ENCODE measurements at regions not wholly inside any gene's neighbourhood (a gene's known extent, or its start where the extent isn't known, plus 50 kb on each side); places are given as distances from the start of the nearest gene placed in this dataset.

DNA sequence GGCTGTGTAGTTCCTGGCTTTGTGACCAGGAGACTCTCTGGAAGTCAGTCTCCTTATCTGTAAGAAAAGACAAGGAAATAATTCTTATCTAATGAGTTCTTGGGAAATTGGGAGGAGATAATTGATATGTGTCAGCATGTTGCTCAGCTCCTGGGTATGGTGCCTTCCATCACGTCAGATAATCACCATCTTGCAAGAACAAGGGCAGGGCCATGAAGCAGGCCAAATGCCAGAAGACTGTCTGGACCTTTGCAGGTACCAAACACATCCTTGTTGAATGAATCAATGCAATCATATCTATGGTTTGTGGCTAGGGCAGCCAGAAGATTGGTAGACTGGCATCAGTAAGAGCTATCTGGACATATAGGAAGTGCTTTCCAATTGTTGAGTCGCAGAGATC is 473.5 kb downstream of the TNS1 start:
- TF ChIP-seq ZNF384 (IDR thresholded peaks at IDR 0.05) (no peak), SP1 (IDR thresholded peaks at IDR 0.05) (no peak), L3MBTL2 (conservative IDR thresholded peaks at IDR 0.05) (no peak), FOXM1 (IDR thresholded peaks at IDR 0.05; ENCODE audit: borderline replicate concordance) (no peak), FOXK2 (IDR thresholded peaks at IDR 0.05) (no peak), ELF4 (IDR thresholded peaks at IDR 0.05) (no peak), SUZ12 (IDR thresholded peaks at IDR 0.05) (no peak), FOXA1 (IDR thresholded peaks at IDR 0.05) (no peak), BHLHE40 (IDR thresholded peaks at IDR 0.05; ENCODE audit: borderline replicate concordance) (no peak), ARNT (IDR thresholded peaks at IDR 0.05) (no peak)
- TF ChIP-seq, protein P1, sequence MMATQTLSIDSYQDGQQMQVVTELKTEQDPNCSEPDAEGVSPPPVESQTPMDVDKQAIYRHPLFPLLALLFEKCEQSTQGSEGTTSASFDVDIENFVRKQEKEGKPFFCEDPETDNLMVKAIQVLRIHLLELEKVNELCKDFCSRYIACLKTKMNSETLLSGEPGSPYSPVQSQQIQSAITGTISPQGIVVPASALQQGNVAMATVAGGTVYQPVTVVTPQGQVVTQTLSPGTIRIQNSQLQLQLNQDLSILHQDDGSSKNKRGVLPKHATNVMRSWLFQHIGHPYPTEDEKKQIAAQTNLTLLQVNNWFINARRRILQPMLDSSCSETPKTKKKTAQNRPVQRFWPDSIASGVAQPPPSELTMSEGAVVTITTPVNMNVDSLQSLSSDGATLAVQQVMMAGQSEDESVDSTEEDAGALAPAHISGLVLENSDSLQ (IDR thresholded peaks at IDR 0.05), result no peak

Data from HEK293T (cell line).